ENCODE measurements at regions not wholly inside any gene's neighbourhood (a gene's known extent, or its start where the extent isn't known, plus 50 kb on each side); places are given as distances from the start of the nearest gene placed in this dataset.

DNA sequence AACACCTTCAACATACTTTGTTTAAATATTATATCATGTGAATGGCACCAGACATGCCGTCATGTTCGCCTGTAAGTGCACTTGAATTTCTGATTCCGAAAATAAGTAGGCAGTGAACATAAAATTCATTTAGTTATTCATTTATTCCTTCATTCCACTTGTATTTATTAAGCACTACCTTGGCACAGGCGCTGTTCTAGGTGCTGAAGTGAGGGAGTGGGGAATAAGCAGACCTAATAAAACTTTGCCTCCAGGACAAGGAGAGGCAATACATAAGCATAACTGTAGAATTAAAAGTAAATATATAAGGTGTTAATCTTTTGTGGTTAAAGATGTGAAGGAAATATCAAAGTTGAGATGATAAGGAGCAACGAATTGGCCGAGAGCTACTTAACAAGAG lies 297.4 kb downstream of the TENT4A start:
- TF ChIP-seq, protein P1, sequence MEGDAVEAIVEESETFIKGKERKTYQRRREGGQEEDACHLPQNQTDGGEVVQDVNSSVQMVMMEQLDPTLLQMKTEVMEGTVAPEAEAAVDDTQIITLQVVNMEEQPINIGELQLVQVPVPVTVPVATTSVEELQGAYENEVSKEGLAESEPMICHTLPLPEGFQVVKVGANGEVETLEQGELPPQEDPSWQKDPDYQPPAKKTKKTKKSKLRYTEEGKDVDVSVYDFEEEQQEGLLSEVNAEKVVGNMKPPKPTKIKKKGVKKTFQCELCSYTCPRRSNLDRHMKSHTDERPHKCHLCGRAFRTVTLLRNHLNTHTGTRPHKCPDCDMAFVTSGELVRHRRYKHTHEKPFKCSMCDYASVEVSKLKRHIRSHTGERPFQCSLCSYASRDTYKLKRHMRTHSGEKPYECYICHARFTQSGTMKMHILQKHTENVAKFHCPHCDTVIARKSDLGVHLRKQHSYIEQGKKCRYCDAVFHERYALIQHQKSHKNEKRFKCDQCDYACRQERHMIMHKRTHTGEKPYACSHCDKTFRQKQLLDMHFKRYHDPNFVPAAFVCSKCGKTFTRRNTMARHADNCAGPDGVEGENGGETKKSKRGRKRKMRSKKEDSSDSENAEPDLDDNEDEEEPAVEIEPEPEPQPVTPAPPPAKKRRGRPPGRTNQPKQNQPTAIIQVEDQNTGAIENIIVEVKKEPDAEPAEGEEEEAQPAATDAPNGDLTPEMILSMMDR (IDR thresholded peaks at IDR 0.05; ENCODE audit: borderline replicate concordance, insufficient read depth, low read depth, low read length), result no peak

DNA sequence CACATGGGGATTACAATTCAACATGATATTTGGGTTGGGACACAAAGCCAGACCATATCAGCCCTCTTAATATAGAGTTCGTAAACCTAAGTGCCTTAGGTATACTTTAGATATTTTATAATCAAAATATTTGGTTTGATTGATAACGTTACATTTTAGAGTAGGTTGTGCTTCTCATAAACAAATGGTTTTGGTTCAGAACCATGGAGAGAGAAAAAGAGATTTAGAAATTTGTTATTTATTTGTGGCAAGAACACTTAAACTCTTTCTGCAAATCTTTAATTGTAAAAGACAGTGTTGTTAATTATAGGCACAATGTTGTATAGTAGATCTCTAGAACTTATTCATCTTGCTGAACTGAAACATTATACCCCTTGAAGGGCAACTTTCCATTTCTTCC lies 298.8 kb downstream of the TENT4A start:
- no peak overlapping the region for H3K4me3 ChIP-seq (ENCODE audit: low read depth, low read length)
- TF ChIP-seq, protein P1 (IDR thresholded peaks at IDR 0.05; ENCODE audit: borderline replicate concordance, insufficient read depth, low read depth, low read length), result no peak

More for the DNA sequence above, 297.4 kb downstream of the TENT4A start:
- H3K4me3 ChIP-seq (ENCODE audit: low read depth, low read length), result no peak overlapping the region

DNA sequence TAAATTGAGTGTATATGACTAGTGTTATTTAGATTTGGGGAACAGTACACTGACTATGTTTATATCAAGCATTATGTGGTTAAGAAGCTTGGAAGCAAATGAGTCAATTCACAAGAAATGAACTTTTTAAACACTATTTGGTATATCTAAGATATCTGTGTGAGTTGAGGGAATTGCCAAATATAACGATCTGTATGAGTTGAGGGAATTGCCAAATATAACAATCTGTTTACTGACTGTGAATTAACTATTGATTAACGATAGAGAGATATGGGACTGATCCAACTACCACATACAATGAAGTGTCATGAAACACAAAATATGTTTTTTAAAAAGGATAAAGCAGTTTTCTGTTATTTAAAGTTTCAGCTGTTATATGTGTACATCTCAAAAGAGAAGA lies 301.4 kb downstream of the TENT4A start:
- TF ChIP-seq, protein P1 (IDR thresholded peaks at IDR 0.05; ENCODE audit: borderline replicate concordance, insufficient read depth, low read depth, low read length), result no peak
- H3K4me3 ChIP-seq (ENCODE audit: low read depth, low read length), result no peak overlapping the region

DNA sequence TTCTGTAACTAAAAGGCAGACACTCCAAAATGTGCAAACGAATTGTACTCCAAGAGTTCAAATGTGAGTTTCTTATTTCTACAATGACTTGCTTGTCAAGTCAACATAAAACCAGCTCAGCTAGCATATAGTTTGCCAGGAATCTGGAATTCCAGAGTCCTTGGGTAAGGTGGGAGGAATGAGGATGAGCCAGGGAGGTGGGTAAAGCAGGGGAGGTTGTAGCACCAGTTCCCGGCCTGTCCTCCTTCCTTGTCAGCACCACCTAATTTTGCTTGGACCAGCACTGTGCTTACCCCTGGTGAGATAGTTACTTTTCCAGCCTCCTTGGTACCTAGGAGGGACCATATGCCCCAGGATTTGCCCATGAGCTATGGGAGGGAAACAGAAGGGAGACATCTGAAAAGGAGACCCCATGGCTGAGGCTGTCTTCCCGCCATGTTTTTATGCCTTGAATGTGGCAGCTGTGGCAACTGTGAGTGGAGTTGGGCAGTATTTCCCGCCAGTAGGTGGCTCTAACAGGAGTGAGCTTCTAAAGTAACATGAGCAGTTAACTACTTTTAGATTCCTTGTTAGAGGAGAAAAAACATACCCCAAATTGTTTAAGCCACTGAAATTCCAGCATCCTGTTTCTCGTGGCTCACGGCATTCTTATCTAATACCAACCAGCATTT lies 302.5 kb downstream of the TENT4A start:
- TF ChIP-seq, protein P1 (IDR thresholded peaks at IDR 0.05; ENCODE audit: borderline replicate concordance, insufficient read depth, low read depth, low read length), result no peak
- H3K4me3 ChIP-seq (ENCODE audit: low read depth, low read length), result no peak overlapping the region

DNA sequence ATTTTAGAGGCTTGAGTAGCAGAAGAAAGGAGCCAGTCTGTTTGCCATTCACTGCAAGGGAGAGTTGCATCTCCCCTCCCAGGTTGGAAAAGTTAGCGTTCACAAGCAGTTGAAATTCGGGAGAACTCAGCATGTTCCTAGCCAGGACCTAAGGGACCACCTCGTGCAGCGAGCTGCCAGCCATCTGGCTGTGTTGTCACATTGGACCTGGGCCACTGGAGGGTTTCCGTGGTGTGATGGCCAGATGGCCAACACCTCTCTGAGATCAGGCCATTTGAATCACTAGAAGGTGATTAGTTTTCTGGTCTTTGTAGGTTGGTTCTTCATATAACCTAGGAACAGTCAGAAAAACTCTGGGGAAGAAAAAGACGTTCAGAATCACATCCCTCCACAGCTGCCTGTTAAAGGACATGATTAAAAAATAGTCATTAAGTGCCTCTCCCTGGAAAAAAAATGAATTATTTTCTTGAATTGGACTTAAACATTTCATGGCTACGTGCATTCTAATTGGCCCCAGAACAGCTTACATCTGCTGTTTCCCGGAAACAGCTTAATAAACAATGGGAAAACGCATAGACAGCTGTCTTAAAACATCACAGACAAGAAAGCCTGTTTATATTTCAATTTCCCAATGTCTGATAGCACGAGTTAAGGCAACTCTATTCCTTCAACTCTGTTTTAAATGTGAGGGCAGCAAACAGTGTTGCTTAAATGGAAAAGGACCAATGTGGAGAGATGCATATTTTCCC lies 303.9 kb downstream of the TENT4A start:
- H3K4me3 ChIP-seq (ENCODE audit: low read depth, low read length), result no peak overlapping the region
- TF ChIP-seq, protein P1 (IDR thresholded peaks at IDR 0.05; ENCODE audit: borderline replicate concordance, insufficient read depth, low read depth, low read length), result no peak

DNA sequence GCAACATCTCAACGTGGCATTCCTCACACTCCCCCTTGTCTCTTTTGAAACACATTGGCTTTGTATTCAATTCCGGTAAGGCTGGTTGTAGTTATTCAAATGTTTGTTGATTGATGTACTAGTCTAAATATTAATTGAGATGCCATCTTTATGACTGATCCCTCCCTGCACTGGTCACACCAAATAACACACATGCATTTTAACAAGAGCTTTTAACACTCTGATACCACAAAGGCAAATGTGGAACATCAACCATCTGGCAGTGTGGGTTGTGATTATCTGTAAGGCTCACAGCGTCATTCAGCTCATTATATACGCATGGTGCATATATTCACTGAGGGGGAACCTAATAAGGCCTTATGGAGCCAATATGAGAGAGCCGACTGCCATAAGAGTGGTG lies 305.0 kb downstream of the TENT4A start:
- H3K4me3 ChIP-seq (ENCODE audit: low read depth, low read length), result no peak overlapping the region
- TF ChIP-seq, protein P1 (IDR thresholded peaks at IDR 0.05; ENCODE audit: borderline replicate concordance, insufficient read depth, low read depth, low read length), result no peak

DNA sequence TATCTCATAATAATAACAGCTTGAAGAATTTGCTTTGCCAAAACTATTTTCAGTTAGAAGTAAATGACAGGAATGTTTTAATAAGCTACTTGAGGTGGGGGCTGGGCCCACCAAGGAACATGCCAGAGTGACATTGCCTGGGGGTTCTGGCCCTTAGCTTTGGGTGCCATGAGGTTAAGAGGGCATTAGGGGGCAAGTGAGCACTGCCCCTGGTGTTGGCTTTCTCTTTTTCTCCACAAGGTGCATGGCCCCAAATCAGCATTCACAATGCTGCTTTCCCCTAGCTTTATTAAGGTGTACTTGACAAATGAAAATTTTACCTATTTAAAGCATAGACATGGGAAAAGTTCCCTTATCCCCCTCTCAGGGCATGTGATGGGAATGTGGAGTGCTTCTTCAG lies 305.4 kb downstream of the TENT4A start:
- TF ChIP-seq, protein P1 (IDR thresholded peaks at IDR 0.05; ENCODE audit: borderline replicate concordance, insufficient read depth, low read depth, low read length), result no peak
- H3K4me3 ChIP-seq (ENCODE audit: low read depth, low read length), result no peak overlapping the region
